ENCODE measurements at regions not wholly inside any gene's neighbourhood (a gene's known extent, or its start where the extent isn't known, plus 50 kb on each side); places are given as distances from the start of the nearest gene placed in this dataset.
"Not testable (repeated sequence)": the region's sequence is repeated elsewhere in the genome, so short reads cannot be mapped to it uniquely, and the experiment has no call there.

GRCh38 chr7:110534241-110534931 is 556.5 kb upstream of the LRRN3 start:
- Histone ChIP-seq H3K36me3 (ENCODE audit: insufficient read depth, low read length) (no peaks in the 10 kb centered on the region), H3K4me1 (ENCODE audit: insufficient read depth, low read length) (no peaks in the 10 kb centered on the region), H3K9me3 (ENCODE audit: control insufficient read depth in 1 of 2, low read length in 2 of 2) (no peaks in the 10 kb centered on the region), H3K27me3 (ENCODE audit: insufficient read depth, low read length) (no peaks in the 10 kb centered on the region), H3K4me3 (ENCODE audit: low read length in 2 of 2) (no peak overlapping the region), H3K27ac (ENCODE audit: low read depth, low read length) (no peak overlapping the region)
- intact Hi-C loops (cut with micrococcal nuclease), result no loop called here
- Mint-ChIP-seq H3K27ac (no peak overlapping the region), H3K4me1 (no peaks in the 10 kb centered on the region), H3K27me3 (no peaks in the 10 kb centered on the region), H3K4me3 (no peak overlapping the region), H3K9me3 (peaks cover 0 to 4% (median 0%) of the 10 kb centered on the region in 8 donors), H3K36me3 (no peaks in the 10 kb centered on the region)
- ChIA-PET CTCF (ENCODE audit: partially characterized antibody) (no interaction called here), POLR2A (ENCODE audit: partially characterized antibody) (no interaction called here)
- no peak for DNase-seq

- Histone ChIP-seq H3K27ac (ENCODE audit: low read depth, low read length) (no peak overlapping the region), H3K4me3 (ENCODE audit: low read length in 2 of 2) (no peak overlapping the region), H3K9me3 (ENCODE audit: control insufficient read depth in 1 of 2, low read length in 2 of 2) (no peaks in the 10 kb centered on the region), H3K36me3 (ENCODE audit: insufficient read depth, low read length) (no peaks in the 10 kb centered on the region), H3K27me3 (ENCODE audit: insufficient read depth, low read length) (no peaks in the 10 kb centered on the region), H3K4me1 (ENCODE audit: insufficient read depth, low read length) (no peaks in the 10 kb centered on the region)
- intact Hi-C loops (cut with micrococcal nuclease), result no loop called here
- no peaks in the 10 kb centered on the region for H3K4me1 Mint-ChIP-seq
- ChIA-PET CTCF (ENCODE audit: partially characterized antibody) (no interaction called here), POLR2A (ENCODE audit: partially characterized antibody) (no interaction called here)
- no peak for DNase-seq
- no peaks in the 10 kb centered on the region for H3K36me3 Mint-ChIP-seq
- H3K4me3 Mint-ChIP-seq, result no peak overlapping the region
- peaks cover 0 to 2% of the 10 kb centered on the region in 2 donors for H3K27me3 Mint-ChIP-seq
- H3K27ac Mint-ChIP-seq, result no peak overlapping the region
- H3K9me3 Mint-ChIP-seq, result no peaks in the 10 kb centered on the region
Measured at GRCh38 chr7:110539216-110539615, 551.7 kb upstream of the LRRN3 start.

DNA sequence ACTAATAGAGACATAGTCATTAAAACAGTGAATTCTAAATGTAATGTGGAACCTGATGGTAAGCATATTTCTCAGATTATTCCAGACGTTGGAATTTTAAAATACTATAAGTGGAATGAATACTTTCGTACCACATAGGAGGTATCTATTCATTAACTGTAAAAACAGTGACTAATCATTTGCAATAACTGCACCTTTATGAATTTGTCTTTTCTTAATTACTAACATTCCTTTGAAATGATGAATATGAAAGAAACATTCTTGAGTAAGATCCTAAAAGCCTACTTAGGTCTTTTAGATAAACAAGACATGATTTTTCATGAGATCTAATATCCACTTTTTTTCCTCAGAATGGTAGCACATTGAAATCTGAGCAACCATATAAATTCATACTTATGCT is 549.0 kb upstream of the LRRN3 start:
- CTCF ChIA-PET (ENCODE audit: partially characterized antibody), result no interaction called here
- no peak overlapping the region for H3K4me3 Mint-ChIP-seq
- H3K4me1 ChIP-seq (ENCODE audit: insufficient read depth, low read length), result no peaks in the 10 kb centered on the region
- intact Hi-C loops (cut with micrococcal nuclease), result loop anchor here (1.0 kb wide), 1 partner anchor 7 kb away; no protein-coding TSS in a partner anchor
- no peak overlapping the region for H3K27ac ChIP-seq (ENCODE audit: low read depth, low read length)
- no peaks in the 10 kb centered on the region for H3K9me3 ChIP-seq (ENCODE audit: control insufficient read depth in 1 of 2, low read length in 2 of 2)
- no peak overlapping the region for H3K4me3 ChIP-seq (ENCODE audit: low read length in 2 of 2)
- no peaks in the 10 kb centered on the region for H3K4me1 Mint-ChIP-seq
- POLR2A ChIA-PET (ENCODE audit: partially characterized antibody), result no interaction called here
- H3K27ac Mint-ChIP-seq, result no peak overlapping the region
- H3K36me3 ChIP-seq (ENCODE audit: insufficient read depth, low read length), result no peaks in the 10 kb centered on the region
- H3K27me3 ChIP-seq (ENCODE audit: insufficient read depth, low read length), result no peaks in the 10 kb centered on the region
- H3K36me3 Mint-ChIP-seq, result no peaks in the 10 kb centered on the region
- H3K9me3 Mint-ChIP-seq, result no peaks in the 10 kb centered on the region
- DNase-seq, result no peak
- H3K27me3 Mint-ChIP-seq, result peaks cover 0 to 2% of the 10 kb centered on the region in 2 donors

DNA sequence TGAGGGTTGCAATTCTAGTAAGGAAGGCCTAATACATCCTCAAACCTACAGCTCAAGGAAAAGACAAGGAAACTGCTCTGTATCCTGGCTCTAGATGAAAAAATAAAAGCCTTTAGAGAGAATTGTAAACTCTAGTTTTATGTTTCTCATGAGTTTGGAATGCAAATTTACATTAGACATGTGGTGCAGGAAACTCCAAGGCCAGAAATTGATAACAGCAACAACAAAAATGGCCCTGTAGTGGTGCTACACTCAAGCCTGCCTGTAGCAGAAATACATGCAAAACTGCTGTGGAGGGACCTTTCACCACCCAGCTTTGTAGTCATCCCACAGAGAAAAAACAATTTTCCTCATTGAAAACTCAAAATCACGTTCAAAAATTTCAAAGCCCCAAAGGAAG is 546.7 kb upstream of the LRRN3 start:
- Mint-ChIP-seq H3K36me3 (no peaks in the 10 kb centered on the region), H3K27me3 (peaks cover 0 to 2% of the 10 kb centered on the region in 2 donors), H3K27ac (no peak overlapping the region), H3K9me3 (no peaks in the 10 kb centered on the region), H3K4me3 (no peak overlapping the region), H3K4me1 (no peaks in the 10 kb centered on the region)
- Histone ChIP-seq H3K4me3 (ENCODE audit: low read length in 2 of 2) (no peak overlapping the region), H3K36me3 (ENCODE audit: insufficient read depth, low read length) (no peaks in the 10 kb centered on the region), H3K4me1 (ENCODE audit: insufficient read depth, low read length) (no peaks in the 10 kb centered on the region), H3K27ac (ENCODE audit: low read depth, low read length) (no peak overlapping the region), H3K9me3 (ENCODE audit: control insufficient read depth in 1 of 2, low read length in 2 of 2) (no peaks in the 10 kb centered on the region), H3K27me3 (ENCODE audit: insufficient read depth, low read length) (no peaks in the 10 kb centered on the region)
- ChIA-PET POLR2A (ENCODE audit: partially characterized antibody) (no interaction called here), CTCF (ENCODE audit: partially characterized antibody) (no interaction called here)
- intact Hi-C loops (cut with micrococcal nuclease), result no loop called here
- DNase-seq, result no peak

DNA sequence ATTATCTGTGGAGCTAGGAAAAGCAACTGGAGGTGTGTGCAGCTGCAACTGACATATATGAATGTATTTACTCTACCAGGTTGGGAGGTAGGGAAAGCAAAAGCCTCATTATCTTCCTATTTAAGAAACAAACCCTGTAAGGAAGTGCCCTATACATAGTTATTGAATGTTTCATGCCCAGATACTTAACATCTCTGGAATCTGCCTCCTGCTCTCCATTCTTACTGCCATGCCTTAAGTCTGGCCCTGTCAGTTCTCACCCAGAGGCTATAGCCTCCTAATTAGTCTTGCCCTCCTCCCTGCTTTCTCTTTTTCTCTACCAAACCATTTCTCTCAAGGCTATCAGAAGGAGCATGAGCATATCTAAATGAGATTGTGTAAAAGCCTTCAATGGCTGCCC is 542.6 kb upstream of the LRRN3 start:
- H3K27ac ChIP-seq (ENCODE audit: low read depth, low read length), result no peak overlapping the region
- intact Hi-C loops (cut with micrococcal nuclease), result no loop called here
- no peak overlapping the region for H3K4me3 ChIP-seq (ENCODE audit: low read length in 2 of 2)
- no peak overlapping the region for H3K27ac Mint-ChIP-seq
- no peaks in the 10 kb centered on the region for H3K4me1 ChIP-seq (ENCODE audit: insufficient read depth, low read length)
- peaks cover 3 to 29% (median 15%) of the 10 kb centered on the region in 8 donors for H3K9me3 Mint-ChIP-seq
- no peaks in the 10 kb centered on the region for H3K27me3 ChIP-seq (ENCODE audit: insufficient read depth, low read length)
- H3K4me1 Mint-ChIP-seq, result no peaks in the 10 kb centered on the region
- H3K36me3 ChIP-seq (ENCODE audit: insufficient read depth, low read length), result no peaks in the 10 kb centered on the region
- H3K36me3 Mint-ChIP-seq, result no peaks in the 10 kb centered on the region
- POLR2A ChIA-PET (ENCODE audit: partially characterized antibody), result no interaction called here
- CTCF ChIA-PET (ENCODE audit: partially characterized antibody), result no interaction called here
- H3K27me3 Mint-ChIP-seq, result no peaks in the 10 kb centered on the region
- DNase-seq, result no peak
- H3K4me3 Mint-ChIP-seq, result no peak overlapping the region
- H3K9me3 ChIP-seq (ENCODE audit: control insufficient read depth in 1 of 2, low read length in 2 of 2), result no peaks in the 10 kb centered on the region

- Histone ChIP-seq H3K4me3 (ENCODE audit: low read length in 2 of 2) (no peak overlapping the region), H3K36me3 (ENCODE audit: insufficient read depth, low read length) (no peaks in the 10 kb centered on the region), H3K27me3 (ENCODE audit: insufficient read depth, low read length) (no peaks in the 10 kb centered on the region), H3K9me3 (ENCODE audit: control insufficient read depth in 1 of 2, low read length in 2 of 2) (no peaks in the 10 kb centered on the region), H3K4me1 (ENCODE audit: insufficient read depth, low read length) (no peaks in the 10 kb centered on the region), H3K27ac (ENCODE audit: low read depth, low read length) (no peak overlapping the region)
- ChIA-PET CTCF (ENCODE audit: partially characterized antibody) (no interaction called here), POLR2A (ENCODE audit: partially characterized antibody) (no interaction called here)
- no peak for DNase-seq
- Mint-ChIP-seq H3K27ac (no peak overlapping the region), H3K9me3 (peaks cover 2 to 19% (median 6%) of the 10 kb centered on the region in 8 donors), H3K4me1 (no peaks in the 10 kb centered on the region), H3K27me3 (no peaks in the 10 kb centered on the region), H3K36me3 (no peaks in the 10 kb centered on the region), H3K4me3 (no peak overlapping the region)
- intact Hi-C loops (cut with micrococcal nuclease), result no loop called here
Measured at GRCh38 chr7:110557136-110557535, 533.8 kb upstream of the LRRN3 start.

GRCh38 chr7:110563286-110563685 is 527.6 kb upstream of the LRRN3 start:
- H3K36me3 ChIP-seq (ENCODE audit: insufficient read depth, low read length); CTCF ChIA-PET (ENCODE audit: partially characterized antibody); H3K4me3 Mint-ChIP-seq; H3K36me3 Mint-ChIP-seq; H3K27ac ChIP-seq (ENCODE audit: low read depth, low read length); H3K4me1 Mint-ChIP-seq; H3K27me3 ChIP-seq (ENCODE audit: insufficient read depth, low read length); H3K4me1 ChIP-seq (ENCODE audit: insufficient read depth, low read length); DNase-seq; POLR2A ChIA-PET (ENCODE audit: partially characterized antibody); H3K9me3 Mint-ChIP-seq; H3K4me3 ChIP-seq (ENCODE audit: low read length in 2 of 2); H3K27ac Mint-ChIP-seq; H3K9me3 ChIP-seq (ENCODE audit: control insufficient read depth in 1 of 2, low read length in 2 of 2); H3K27me3 Mint-ChIP-seq; intact Hi-C loops (cut with micrococcal nuclease): not testable (repeated sequence)

GRCh38 chr7:110564246-110564645 is 526.7 kb upstream of the LRRN3 start:
- H3K36me3 Mint-ChIP-seq, result peaks cover 0 to 2% of the 10 kb centered on the region in 2 donors
- peaks cover 0 to 2% of the 10 kb centered on the region in 2 donors for H3K27me3 Mint-ChIP-seq
- POLR2A ChIA-PET (ENCODE audit: partially characterized antibody), result no interaction called here

More at GRCh38 chr7:110564246-110564645, 526.7 kb upstream of the LRRN3 start:
- H3K9me3 Mint-ChIP-seq, result peaks cover 0 to 9% (median 5%) of the 10 kb centered on the region in 8 donors
- no peaks in the 10 kb centered on the region for H3K4me1 Mint-ChIP-seq
- CTCF ChIA-PET (ENCODE audit: partially characterized antibody), result no interaction called here
- Histone ChIP-seq H3K36me3 (ENCODE audit: insufficient read depth, low read length) (no peaks in the 10 kb centered on the region), H3K4me3 (ENCODE audit: low read length in 2 of 2) (no peak overlapping the region), H3K27me3 (ENCODE audit: insufficient read depth, low read length) (no peaks in the 10 kb centered on the region), H3K4me1 (ENCODE audit: insufficient read depth, low read length) (no peaks in the 10 kb centered on the region), H3K9me3 (ENCODE audit: control insufficient read depth in 1 of 2, low read length in 2 of 2) (no peaks in the 10 kb centered on the region), H3K27ac (ENCODE audit: low read depth, low read length) (no peak overlapping the region)
- no peak overlapping the region for H3K27ac Mint-ChIP-seq
- DNase-seq, result no peak
- H3K4me3 Mint-ChIP-seq, result no peak overlapping the region
- intact Hi-C loops (cut with micrococcal nuclease), result no loop called here
